DND-41 (cell line): ENCODE measurements at regions not wholly inside any gene's neighbourhood (a gene's known extent, or its start where the extent isn't known, plus 50 kb on each side); places are given as distances from the start of the nearest gene placed in this dataset.

Source experiments
- EZH2 ChIP-seq: IDR thresholded peaks from 3 replicates; pipeline ENCODE4 v1.6.1; 2012; ENCODE audit warnings: borderline replicate concordance, low read depth, mild to moderate bottlenecking, moderate library complexity, low read length, inconsistent platforms; ENCODE audit not compliant: severe bottlenecking
- TF ChIP-seq, protein P1 (sequence below): IDR thresholded peaks from 2 replicates; pipeline ENCODE4 v1.5.1; 2012; ENCODE audit warnings: borderline replicate concordance, low read length, moderate library complexity, mild to moderate bottlenecking; ENCODE audit not compliant: poor library complexity, severe bottlenecking; ENCODE audit errors: extremely low read depth

- TF ChIP-seq, protein P1, sequence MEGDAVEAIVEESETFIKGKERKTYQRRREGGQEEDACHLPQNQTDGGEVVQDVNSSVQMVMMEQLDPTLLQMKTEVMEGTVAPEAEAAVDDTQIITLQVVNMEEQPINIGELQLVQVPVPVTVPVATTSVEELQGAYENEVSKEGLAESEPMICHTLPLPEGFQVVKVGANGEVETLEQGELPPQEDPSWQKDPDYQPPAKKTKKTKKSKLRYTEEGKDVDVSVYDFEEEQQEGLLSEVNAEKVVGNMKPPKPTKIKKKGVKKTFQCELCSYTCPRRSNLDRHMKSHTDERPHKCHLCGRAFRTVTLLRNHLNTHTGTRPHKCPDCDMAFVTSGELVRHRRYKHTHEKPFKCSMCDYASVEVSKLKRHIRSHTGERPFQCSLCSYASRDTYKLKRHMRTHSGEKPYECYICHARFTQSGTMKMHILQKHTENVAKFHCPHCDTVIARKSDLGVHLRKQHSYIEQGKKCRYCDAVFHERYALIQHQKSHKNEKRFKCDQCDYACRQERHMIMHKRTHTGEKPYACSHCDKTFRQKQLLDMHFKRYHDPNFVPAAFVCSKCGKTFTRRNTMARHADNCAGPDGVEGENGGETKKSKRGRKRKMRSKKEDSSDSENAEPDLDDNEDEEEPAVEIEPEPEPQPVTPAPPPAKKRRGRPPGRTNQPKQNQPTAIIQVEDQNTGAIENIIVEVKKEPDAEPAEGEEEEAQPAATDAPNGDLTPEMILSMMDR = no peak
- TF ChIP-seq EZH2 = no peak
Observed at GRCh38 chr5:96243203-96243602, 189.8 kb downstream of the PCSK1 start.
